GM21786 (cell line): ENCODE measurements at regions not wholly inside any gene's neighbourhood (a gene's known extent, or its start where the extent isn't known, plus 50 kb on each side); places are given as distances from the start of the nearest gene placed in this dataset.
"Not testable (repeated sequence)": the region's sequence is repeated elsewhere in the genome, so short reads cannot be mapped to it uniquely, and the experiment has no call there.

Source experiments
- ATAC-seq: cut with Tn5 transposase; IDR thresholded peaks from one replicate; pipeline ENCODE4 v1.9.1; 2021; ENCODE audit not compliant: unreplicated experiment

DNA sequence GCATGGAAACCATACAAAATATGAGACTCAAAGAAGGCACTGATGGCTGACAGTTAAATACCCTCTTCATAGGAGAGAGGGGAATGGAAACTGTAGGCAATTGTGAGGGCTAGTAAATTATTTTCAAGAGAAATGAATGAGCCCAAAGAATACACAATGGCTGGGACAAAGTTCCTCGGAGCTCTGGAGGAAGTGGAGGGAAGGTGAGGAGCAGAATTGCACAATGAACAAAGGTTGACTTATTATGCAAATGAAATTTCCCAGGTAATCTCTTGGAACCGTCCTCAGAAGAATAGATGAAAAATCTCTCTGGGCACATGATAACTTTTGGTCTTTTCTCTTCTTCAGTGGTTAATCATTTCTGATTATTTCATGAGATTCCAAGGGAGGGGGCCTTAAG, 202.6 kb upstream of the VCX start:
- no peak for ATAC-seq

DNA sequence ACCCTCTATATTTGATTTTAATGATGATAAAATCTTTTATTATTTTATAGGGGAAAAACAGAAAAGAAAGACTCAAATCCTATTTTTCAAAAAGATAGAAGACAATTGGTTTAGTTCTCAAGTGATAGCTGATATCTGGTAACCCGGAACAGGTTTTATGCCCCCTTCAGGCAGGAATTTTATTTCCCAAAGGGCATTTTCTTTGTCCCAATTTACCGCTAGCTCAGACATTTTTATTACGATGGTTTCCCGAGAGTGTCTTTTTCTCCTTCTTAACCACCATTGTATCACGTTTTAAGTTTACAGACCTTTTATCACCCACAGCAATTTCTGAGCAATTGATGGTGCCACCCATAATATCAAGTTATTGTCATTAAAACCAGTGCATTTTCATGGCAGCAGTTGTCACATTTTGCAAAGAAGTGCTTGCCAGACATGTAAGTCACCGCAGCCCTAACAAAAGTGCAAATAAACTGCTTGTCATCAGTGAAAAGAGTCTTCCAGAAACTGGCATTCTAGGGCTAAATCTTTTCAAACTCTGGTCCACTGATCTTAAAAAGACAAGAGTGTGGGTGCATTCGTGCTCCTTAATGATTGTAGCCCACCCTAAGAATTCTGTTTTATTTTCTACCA, 204.8 kb upstream of the VCX start:
- no peak for ATAC-seq

DNA sequence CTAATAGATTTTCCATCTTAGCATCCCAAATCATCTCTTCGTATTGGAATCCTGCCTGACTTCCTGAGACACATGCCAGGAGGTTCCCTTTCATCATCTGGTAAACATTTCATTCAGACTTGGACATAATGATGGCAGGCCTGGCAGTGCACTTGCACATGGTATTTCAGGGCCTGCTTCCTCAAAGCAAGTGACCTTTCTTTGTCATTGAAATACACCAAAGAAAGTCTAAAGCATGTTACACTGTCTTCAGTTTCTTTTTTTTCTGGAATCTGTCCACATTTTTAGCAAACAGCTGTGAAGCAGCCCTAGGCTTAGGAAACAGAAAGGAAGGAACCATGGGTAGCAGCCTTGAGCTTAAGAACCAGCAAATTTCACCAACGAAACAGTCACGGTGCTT, 205.9 kb upstream of the VCX start:
- no peak for ATAC-seq

DNA sequence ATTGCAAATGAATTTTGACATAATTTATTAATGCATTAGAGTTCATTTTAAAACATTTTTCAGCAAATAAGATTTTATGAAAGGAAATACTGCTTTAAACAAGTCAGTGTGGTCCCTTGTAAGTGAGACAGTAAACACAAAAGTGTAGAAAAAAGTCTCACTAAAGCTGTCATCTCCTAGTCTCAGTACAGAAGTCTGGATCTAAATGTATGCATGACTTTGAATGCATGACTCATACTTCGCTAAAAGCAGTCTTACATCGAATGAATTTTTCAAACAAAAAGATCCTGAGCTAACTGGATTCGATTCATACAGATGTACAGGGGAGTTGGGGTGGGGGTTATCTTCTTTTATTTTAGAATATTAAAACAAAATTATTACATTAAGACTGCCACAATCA, 207.4 kb upstream of the VCX start:
- no peak for ATAC-seq

DNA sequence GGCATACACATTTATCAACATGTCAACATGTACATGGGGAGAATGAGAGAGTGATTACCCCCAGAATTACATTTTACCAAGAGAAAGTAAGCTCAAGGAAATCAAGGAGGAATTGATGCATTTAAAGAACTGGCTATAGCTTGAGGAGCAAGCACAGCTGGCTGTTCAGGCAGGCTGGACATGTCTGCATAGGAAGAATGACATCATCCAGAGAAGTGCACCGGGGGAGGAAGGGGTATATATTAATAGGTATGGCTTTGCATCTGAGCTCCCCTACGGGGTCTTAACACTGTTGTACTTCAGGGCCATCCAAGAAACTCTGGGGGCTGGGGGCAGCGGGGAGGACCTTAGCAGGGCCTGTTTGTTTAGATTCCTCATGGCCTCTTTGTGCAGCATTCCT, 222.4 kb upstream of the VCX start:
- ATAC-seq, result no peak

DNA sequence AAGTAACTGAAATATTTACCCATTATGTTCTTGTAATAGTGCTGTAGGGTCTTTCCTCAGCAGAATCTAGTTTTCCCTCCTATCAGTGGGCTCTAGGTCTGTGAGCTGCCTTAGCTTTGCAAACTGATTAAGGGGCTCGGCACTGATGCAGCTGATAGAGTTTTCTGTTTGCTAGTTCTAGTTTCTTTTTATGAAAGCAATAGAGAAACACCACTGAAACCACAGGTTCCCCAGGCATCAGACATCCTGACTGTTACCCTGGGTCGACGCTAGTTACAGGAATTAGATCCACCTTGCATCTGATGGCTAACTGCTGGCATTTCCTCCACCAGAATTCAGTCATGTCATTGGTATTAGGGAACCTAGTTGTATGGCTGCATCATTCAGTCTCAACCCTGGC, 225.0 kb upstream of the VCX start:
- no peak for ATAC-seq

DNA sequence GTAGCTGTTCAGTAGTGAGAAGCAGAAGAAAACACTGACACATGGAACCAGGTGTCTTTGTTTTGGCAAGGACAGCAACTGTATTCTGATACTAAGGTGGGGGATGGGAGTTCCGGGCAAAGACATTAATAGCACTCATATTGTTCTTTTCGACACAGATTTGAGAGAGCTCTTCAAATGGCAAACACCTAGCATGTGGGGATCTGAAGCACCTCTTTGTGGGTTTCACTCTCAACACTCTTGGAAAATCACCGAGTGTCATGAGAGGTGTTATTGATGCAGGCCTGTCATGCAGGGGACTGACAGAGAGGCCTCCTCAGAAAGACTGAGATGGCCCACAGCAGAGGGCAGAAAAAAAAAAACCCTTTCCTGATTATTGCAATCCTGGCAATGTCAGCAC, 228.4 kb upstream of the VCX start:
- no peak for ATAC-seq

DNA sequence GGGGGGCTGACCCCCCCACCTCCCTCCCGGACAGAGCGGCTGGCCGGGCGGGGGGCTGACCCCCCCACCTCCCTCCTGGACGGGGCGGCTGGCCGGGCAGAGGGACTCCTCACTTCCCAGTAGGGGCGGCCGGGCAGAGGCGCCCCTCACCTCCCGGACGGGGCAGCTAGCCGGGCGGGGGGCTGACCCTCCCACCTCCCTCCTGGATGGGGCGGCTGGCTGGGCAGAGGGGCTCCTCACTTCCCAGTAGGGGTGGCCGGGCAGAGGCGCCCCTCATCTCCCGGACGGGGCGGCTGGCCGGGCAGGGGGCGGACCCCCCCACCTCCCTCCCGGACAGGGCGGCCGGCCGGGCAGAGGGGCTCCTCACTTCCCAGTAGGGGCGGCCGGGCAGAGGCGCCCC, 234.3 kb upstream of the VCX start:
- not testable (repeated sequence) for ATAC-seq

DNA sequence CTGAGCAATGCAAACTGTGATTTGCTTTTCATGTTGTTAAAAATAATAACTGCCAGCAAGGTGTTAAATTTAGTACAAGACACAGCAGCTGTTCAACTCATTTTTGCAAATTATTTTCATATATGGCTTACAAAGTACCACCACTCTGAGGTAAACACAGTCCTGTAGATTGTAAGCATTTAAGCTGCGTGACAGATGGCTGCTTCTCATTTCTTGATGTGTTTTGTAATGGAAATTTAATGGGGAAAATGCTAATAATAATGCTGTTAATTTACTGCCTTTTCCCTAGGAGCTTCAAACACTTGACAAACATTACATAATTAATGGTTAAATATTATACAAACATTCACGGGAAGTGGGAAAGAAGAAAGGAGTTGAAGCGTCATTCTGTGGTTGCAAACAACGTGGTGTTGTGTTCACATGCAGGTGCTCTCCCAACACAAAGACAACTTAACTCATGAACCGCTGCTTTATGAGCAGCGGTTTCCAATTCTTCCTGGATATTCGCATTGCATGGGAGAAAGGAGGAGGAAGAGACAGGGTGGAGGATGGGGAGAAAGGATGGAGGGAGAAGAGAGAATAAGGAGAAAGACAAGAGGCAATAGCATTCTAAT, 236.8 kb upstream of the VCX start:
- ATAC-seq, result no peak

DNA sequence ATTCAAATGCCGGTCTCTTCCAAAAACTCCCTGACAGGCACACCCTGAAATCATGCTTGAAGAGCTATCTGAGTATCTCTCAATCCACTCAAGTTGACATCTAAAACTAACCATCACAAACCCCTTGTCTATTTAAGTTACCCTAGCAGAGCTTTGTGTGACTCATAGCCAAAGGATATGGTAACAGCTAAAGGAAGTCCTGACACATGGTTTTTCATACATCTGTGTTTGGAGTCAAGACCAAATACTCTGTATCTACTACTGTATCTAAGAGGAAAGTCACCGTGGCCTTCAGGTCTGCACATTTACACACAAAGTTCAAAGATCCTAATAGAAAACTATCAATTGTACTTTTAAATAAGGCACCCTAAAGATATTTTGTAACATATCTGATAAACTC, 239.6 kb upstream of the VCX start:
- no peak for ATAC-seq

DNA sequence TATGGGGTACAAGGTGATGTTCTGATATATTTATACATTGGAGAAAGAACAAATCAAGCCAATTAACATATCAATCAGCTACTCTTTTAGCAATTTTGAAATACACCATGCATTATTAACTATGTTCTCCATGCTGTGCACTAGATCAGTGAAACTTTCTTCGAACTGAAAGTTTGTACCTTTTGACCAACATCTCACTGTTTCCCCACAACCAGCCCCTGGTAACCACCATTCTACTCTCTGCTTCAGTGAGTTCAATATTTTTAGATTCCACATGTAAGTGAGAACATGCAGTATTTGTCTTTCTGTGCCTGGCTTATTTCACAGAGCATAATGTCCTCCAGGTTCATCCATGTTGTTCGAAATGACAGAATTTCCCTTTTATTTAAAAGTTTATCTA, 246.1 kb upstream of the VCX start:
- no peak for ATAC-seq

DNA sequence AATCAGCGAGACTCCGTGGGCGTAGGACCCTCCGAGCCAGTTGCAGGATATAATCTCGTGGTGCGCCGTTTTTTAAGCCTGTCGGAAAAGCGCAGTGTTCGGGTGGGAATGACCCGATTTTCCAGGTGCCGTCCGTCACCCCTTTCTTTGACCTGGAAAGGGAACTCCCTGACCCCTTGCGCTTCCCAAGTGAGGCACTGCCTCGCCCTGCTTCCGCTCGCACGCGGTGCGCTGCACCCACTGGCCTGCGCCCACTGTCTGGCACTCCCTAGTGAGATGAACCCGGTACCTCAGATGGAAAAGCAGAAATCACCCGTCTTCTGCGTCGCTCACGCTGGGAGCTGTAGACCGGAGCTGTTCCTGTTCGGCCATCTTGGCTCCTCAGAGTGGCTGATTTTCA, 249.6 kb upstream of the VCX start:
- ATAC-seq, result not testable (repeated sequence)

DNA sequence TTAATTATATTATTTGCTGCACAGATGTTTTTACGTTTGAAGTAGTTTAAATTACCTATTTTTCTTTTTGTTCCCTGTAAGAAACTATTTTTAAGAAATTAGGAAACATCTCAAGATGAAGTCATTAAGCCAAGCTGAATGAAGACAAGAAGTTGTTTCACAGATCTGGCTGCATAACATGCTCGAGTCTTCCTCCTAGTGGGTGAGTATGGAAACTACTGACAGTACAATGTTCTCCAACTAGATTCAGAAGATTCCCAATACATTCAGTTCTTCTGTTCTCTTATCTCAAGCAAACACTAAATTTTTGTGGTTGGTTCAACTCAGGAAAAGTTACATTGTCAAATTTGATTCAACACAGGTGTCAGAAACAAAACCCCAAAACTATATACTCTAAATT, 256.8 kb upstream of the VCX start:
- ATAC-seq, result peak; percentile 71

DNA sequence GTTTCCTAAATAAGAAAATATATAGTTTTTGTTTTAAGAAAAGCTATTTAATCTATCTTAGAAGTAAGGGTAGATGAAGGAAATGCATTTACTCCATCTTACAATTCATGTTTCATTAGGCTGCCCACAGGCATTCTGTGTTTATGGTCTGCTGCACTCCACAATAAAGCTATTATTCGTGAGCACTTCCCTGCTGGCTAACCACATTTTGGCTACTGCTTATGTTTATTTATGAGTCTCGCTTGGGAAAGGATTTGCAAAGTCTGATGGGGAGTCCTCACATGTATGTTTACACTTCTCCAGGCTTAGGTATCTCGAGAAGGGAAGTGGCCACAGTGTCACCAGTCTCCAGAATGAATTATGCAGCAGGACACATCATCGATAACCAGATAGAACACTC, 260.8 kb upstream of the VCX start:
- ATAC-seq, result no peak

DNA sequence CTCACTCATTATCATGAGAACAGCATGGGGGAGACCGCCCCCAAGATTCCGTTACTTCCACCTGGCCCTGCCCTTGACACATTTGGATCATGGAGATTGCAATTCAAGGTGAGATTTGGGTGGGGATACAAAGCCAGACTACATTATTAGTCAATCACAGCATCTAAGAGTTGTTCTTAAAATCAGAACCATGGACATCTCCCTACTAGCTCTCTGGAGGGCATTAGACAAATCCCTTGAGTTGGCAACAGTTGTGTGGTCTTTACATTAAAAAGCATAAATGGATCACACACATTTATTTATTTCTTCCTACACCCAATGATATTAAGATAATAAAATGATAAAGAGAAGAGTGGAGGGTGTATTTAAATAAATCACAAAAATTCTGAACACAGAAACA, 262.8 kb upstream of the VCX start:
- ATAC-seq, result no peak

DNA sequence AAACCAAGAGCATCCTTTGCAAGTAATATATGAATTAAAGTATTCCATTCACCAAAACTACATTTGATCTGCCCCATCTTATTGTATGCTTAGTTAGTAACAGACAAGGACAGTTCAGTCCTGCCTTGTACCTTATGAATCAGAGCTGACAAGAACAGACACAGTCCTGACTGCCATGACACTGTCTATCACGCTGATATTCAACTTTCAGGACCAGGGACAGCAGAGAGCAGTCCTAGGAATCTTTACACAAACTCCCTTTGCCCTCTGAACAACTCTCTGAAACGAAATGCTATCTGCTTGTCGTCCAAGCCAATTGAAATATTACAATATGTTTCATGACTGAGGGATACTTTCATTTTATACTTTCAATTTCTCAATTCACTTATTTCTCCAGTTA, 268.6 kb upstream of the VCX start:
- no peak for ATAC-seq

DNA sequence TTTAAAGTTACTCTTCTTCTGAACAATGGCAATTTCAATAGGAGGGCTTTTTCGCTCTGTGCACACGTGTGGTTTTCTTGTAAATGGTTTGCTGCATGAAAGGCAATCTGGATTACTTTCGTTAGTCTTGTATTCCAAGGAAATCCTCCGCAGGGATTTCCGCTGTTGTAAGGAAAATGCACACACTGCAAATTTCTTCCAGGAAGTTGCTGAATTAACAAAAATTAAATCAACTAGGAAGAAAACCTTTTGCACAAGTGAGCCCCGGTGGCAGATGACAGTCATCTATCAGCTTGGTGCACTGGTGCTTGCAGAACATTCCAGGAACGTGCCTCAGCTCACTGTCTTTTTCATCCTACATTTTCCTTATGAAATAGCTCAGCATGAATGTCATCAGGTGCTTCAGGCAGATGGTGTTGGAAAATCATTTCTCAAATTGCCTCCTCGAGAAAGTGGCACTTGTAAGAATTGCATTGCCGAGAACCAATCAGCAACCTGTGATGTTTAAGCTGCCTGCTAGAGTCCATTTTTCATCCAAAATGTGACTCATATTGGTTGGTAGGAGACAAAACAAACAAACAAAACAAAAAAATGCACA, 272.4 kb upstream of the VCX start:
- ATAC-seq, result no peak

DNA sequence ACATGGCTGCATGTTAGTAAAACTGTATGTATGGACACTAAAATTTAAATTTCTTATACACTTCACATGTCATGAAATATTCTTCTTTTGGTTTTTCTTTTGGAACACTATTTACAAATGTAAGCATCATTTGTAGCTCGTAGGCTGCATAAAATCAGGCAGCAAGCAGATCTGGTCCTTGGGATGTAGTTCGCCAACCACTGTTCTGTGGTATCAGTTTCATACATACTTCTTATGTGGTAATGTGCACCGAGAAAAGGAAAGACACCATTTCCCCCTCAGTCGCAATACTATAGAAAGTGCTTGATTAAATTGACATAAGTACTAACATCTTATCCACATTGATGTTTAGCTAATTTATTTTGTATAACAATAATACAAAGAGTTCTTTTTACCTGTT, 274.4 kb upstream of the VCX start:
- ATAC-seq, result no peak

DNA sequence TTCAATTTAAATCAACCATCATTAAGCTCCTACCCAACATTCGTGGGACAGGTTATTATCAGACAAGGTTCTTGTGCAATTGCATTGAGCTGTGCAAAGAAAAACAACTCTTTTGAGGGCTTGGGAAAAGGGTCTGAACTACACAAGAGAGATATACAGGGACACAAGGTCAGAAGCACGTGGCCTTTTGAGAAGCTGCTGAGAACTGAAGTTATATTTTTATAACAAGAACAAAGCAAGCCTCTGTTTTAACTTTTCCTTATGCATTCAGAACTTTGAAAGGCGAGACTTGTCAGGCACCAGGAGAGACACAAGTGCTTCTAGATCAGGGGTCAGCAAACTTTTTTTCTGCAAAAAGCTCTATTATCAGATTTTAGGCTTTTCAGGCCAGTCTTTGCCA, 274.8 kb upstream of the VCX start:
- no peak for ATAC-seq

DNA sequence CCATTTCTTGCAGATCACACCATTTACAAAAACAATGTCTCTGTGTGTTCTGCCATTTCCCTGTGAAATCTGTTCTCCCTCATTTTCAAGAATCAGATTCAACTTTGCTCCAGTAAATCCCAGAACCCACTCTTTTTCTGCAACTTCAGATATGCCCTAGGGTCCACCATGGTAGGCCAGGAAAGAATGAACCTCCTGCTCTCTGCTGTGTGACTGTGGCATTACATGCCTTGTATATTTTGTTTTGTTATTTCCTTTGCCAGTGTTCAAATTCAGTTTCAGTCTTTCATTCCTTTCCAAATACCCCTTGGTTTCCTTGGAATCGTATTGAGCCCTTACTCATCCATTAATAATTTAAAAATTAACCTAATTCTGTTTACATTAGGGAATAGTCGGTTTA, 290.2 kb upstream of the VCX start:
- no peak for ATAC-seq

DNA sequence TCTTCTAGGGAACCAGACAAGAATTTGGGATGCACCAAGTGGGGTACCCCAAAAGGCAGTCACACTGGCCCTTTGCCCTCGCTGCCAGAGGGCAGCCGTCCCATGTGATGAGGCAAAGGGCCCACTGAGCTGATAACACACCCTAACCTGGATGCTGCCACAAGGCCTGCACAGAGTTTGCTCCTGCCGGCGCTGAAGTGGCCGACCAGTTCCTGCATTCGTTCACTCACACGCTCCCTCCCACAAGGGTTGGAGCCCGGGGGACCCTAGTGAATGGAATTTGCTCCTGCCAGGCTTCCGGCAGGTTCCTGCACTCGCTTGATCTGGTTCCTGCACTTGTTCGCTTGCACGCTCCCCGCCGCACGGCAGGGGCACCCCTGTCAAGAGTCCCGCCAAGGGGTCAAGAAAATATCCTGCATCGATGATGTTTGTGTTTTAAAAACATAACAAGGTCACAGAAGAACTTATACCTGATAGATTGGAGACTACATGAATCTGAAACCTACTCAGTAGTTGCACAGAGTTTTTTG, 296.4 kb upstream of the VCX start:
- no peak for ATAC-seq

DNA sequence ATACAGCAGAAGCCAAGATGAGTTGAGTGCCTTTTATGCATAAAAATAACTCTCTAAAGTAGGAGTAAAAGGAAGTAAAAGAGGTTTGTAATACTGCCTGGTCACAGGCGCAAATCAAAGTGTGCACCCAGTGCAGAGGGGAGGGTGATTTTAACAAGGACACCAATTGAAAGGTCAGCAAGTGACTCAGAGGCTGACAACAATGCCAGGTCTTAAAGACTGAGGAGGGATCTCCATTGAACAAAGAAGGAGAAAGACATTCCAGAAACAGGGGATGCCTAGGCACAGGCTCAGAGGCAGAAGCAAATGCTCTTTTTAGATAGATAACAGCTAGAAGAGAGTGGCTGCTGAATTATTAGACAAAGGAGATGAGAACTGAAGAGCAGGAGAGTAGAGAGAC, 297.4 kb upstream of the VCX start:
- no peak for ATAC-seq
